Right lobe of liver (tissue), 6 donors: ENCODE measurements at regions not wholly inside any gene's neighbourhood (a gene's known extent, or its start where the extent isn't known, plus 50 kb on each side); places are given as distances from the start of the nearest gene placed in this dataset.

Source experiments
- ATAC-seq, 4 donors: fragments of 200-7000 bp; cut with Tn5 transposase; one replicate each; pipeline ENCODE4 v1.9.1; 2020; ENCODE audit warnings: mild to moderate bottlenecking in 4 of 4, moderate library complexity in 4 of 4
- DNase-seq, 3 donors: peaks; one replicate each; pipeline ENCODE4 v3.0.0-alpha.2; 2020
- H3K27ac ChIP-seq, 3 donors: fragments of 200-600 bp; one replicate each; pipeline ENCODE4 v1.8.0; 2022
- H3K27me3 ChIP-seq, 2 donors: fragments of 200-600 bp; one replicate each; pipeline ENCODE4 v1.8.0; 2022
- H3K36me3 ChIP-seq, 4 donors: fragments of 200-600 bp; sonication (generic) in 1 of 4; one replicate each; pipeline versions ENCODE4 v1.5.1 to v1.8.0; 2017 to 2022; ENCODE audit warnings: control low read depth in 1 of 4
- H3K4me1 ChIP-seq, 4 donors: fragments of 200-600 bp; sonication (generic) in 1 of 4; one replicate each; pipeline versions ENCODE4 v1.5.1 to v1.8.0; 2017 to 2022; ENCODE audit warnings: control low read depth in 1 of 4
- H3K4me3 ChIP-seq, 3 donors: fragments of 200-600 bp; one replicate each; pipeline ENCODE4 v1.8.0; 2022
- H3K9me3 ChIP-seq, 4 donors: fragments of 200-600 bp; sonication (generic) in 1 of 4; one replicate each; pipeline versions ENCODE4 v1.5.1 to v1.8.0; 2017 to 2022; ENCODE audit warnings: control low read depth in 1 of 4
- CTCF ChIP-seq, 4 donors: fragments of 200-600 bp in 3 of 4; fragments of 450-650 bp in 1 of 4; IDR thresholded peaks; one replicate each; pipeline versions ENCODE4 v1.5.1 to v1.8.0; 2016 to 2022; ENCODE audit warnings: antibody characterized with exemption in 4 of 4, mild to moderate bottlenecking in 2 of 4
- POLR2A ChIP-seq: fragments of 450-650 bp; IDR thresholded peaks from one replicate; pipeline ENCODE4 v1.6.1; 2017; ENCODE audit warnings: antibody characterized with exemption, mild to moderate bottlenecking
- WGBS: methylation state at CpG from one replicate; pipeline ENCODE4 v1.1.6; 2018; ENCODE audit warnings: low coverage, low lambda C conversion rate; ENCODE audit not compliant: insufficient coverage; ENCODE audit errors: missing lambda C conversion rate; 5-methylcytosine and 5-hydroxymethylcytosine counted together
- intact Hi-C, 2 donors: fragments of 100-400 bp; cut with DNase I; formaldehyde crosslinking; loops; one replicate each; pipeline versions ENCODE4 v1.11.2 to v1.14.1; 2022
- donor health status: DM: no; HTN: yes; CAD: no.
- donor health status: DM: no; HTN: no; CAD: no.
- donor health status: DM: no; HTN: no; CAD: no.
- donor health status: DM: no; HTN: yes; CAD: no.
- donor health status: DM: no; HTN: yes; CAD: no.

- H3K27me3 ChIP-seq: no peaks in the 10 kb centered on the region
- no CpG with 5 or more reads among the region's 2 CpGs for WGBS
- no peaks in the 10 kb centered on the region for H3K9me3 ChIP-seq
- no peak overlapping the region for H3K4me3 ChIP-seq
- ATAC-seq (peak in 1 of 4 donors; percentile 63), DNase-seq (no peak)
- no peak overlapping the region for H3K27ac ChIP-seq
- intact Hi-C loops: no loop called here
- no peak for TF ChIP-seq CTCF (IDR thresholded peaks at IDR 0.05)
- TF ChIP-seq POLR2A: no peak
- no peaks in the 10 kb centered on the region for H3K36me3 ChIP-seq
- H3K4me1 ChIP-seq: no peaks in the 10 kb centered on the region
Observed at GRCh38 chr16:52318302-52319009, 228.5 kb downstream of the TOX3 start.

DNA sequence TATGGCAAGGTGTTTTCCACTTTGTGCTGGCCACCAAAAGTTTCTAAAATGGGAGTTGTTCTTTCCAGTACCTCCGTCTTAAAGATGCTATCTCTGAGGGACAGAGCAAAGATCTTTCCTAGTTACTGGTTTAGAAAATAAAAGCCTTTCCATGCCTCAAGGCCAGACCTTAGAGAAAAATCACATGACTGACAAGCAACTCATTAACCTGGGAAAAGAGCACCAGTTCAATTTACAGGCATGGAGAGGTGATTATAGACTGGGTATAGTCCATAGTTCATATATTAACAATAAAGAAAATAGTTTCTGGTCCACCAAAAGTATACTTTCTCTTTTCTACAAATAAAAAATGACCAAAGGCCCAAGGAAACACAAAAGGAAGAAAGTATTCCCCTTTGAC, 230.7 kb downstream of the TOX3 start:
- WGBS: 58% methylated on average over 1 of the region's 1 CpG

GRCh38 chr16:52312716-52313115, 234.2 kb downstream of the TOX3 start:
- Histone ChIP-seq H3K36me3 (no peaks in the 10 kb centered on the region), H3K27me3 (no peaks in the 10 kb centered on the region), H3K9me3 (no peaks in the 10 kb centered on the region), H3K27ac (no peak overlapping the region), H3K4me1 (no peaks in the 10 kb centered on the region), H3K4me3 (no peak overlapping the region)
- TF ChIP-seq CTCF (IDR thresholded peaks at IDR 0.05) (no peak), POLR2A (no peak)
- DNase-seq (no peak), ATAC-seq (no peak)
- 70% methylated on average over 1 of the region's 1 CpG for WGBS
- intact Hi-C loops: no loop called here

More for the DNA sequence above, 230.7 kb downstream of the TOX3 start:
- no peak for ATAC-seq
- H3K9me3 ChIP-seq: no peaks in the 10 kb centered on the region
- H3K4me3 ChIP-seq: no peak overlapping the region
- intact Hi-C loops: no loop called here
- TF ChIP-seq POLR2A: no peak
- TF ChIP-seq CTCF (IDR thresholded peaks at IDR 0.05): no peak
- H3K4me1 ChIP-seq: no peaks in the 10 kb centered on the region
- H3K27me3 ChIP-seq: no peaks in the 10 kb centered on the region
- no peak overlapping the region for H3K27ac ChIP-seq
- no peak for DNase-seq
- H3K36me3 ChIP-seq: no peaks in the 10 kb centered on the region

GRCh38 chr16:52309446-52310416, 237.2 kb downstream of the TOX3 start:
- no peak for ATAC-seq
- whole genome bisulfite sequencing: 80% methylated on average over 5 of the region's 6 CpGs
- TF ChIP-seq CTCF (IDR thresholded peaks at IDR 0.05): no peak
- TF ChIP-seq POLR2A: no peak
- no peaks in the 10 kb centered on the region for H3K9me3 ChIP-seq
- H3K36me3 ChIP-seq: no peaks in the 10 kb centered on the region
- H3K4me1 ChIP-seq: no peaks in the 10 kb centered on the region
- H3K27ac ChIP-seq: no peak overlapping the region
- intact Hi-C loops: no loop called here
- no peak overlapping the region for H3K4me3 ChIP-seq
- no peaks in the 10 kb centered on the region for H3K27me3 ChIP-seq
- no peak for DNase-seq
